NCI-H2107 treated with DMSO at 0.1 percent for 48 hours (cell line): ENCODE measurements at regions not wholly inside any gene's neighbourhood (a gene's known extent, or its start where the extent isn't known, plus 50 kb on each side); places are given as distances from the start of the nearest gene placed in this dataset.
"Not testable (repeated sequence)": the region's sequence is repeated elsewhere in the genome, so short reads cannot be mapped to it uniquely, and the experiment has no call there.

Experiments
- DNase-seq: peaks from one replicate; lab custom pipeline; 2025; ENCODE audit not compliant: unreplicated experiment; lab: John Stamatoyannopoulos, UW

DNA sequence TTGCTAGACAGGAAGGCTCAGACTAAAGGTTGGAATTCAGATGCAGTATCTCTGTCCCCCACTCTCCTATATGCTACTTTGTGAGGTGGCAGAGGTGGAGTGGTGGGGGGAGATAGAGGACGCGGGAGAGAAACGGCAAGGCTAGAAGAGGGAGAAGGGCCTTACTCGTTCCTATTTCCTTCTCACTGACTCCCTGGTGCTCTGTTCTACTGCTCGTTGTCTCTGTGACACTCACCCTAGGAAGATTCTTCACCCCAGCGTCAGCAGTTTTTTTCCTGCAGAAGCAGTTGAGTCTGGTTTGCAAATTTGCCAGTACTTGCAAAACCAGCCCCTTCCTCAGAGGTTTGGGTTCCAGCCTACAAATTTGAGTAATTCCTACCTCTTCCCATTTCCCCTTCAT lies 801.1 kb upstream of the SLC35B3 start:
- no peak for DNase-seq

- no peak for DNase-seq
Observed at GRCh38 chr6:9233686-9234085, 798.3 kb upstream of the SLC35B3 start.

- no peak for DNase-seq
Observed at GRCh38 chr6:9233226-9233625, 797.9 kb upstream of the SLC35B3 start.

DNA sequence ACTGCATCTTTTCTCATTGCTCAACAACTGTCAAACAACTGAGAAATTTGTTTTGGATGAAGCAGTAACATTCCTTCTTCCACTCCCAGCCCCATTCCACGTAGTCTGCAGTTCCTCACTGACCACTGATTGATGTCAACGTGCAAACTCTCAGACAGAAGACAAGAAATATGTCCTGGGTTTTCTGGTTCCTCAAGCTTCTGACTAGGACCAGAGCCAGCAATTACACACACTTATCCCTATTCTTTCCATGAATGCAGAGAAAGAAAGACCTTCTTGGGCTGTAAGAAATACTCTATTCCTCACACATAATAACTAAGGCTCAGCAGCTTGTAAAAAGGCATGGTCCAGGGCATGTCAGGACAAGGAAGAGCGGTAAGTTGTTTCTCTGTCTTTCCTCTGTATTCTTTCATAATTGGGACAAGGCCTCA lies 790.1 kb upstream of the SLC35B3 start:
- DNase-seq = no peak

DNA sequence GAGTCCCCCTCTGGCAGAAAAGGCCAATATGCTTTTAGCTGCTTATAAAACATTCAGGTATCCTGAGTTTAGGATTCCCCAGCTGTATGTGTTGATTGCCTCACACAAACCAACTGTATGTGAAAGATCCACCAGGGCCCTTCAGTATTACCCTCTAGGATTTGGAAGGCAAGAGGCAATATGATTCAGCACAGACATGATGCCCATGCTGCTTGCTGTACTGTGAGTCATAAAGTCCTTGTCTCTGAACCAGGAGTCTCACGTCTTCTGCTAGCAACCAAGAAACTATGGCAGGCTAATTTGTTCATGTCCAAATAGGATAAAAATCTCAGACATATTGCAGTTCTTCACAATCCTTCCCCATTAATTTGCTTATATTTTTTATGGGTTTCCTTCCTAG lies 789.2 kb upstream of the SLC35B3 start:
- DNase-seq = no peak

GRCh38 chr6:9213717-9214116 lies 778.4 kb upstream of the SLC35B3 start:
- not testable (repeated sequence) for DNase-seq

DNA sequence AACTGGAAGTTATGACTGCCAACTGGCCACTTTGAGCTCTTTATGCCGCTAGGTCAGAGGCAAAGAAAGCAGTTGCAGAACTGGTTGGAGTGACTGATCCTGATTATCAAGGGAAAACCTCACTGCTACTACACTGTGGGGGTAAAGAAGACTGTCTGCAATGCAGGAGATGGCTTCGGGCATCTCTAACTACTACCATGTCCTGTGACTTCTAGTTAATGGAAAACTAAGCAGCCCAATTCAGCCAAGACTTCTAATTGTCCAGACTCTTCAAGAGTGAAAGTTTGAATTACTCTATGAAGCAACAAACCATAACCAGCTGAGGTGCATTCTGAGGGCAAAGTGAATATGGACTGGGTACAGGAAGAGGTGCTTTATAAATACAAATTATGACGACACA lies 773.6 kb upstream of the SLC35B3 start:
- no peak for DNase-seq

DNA sequence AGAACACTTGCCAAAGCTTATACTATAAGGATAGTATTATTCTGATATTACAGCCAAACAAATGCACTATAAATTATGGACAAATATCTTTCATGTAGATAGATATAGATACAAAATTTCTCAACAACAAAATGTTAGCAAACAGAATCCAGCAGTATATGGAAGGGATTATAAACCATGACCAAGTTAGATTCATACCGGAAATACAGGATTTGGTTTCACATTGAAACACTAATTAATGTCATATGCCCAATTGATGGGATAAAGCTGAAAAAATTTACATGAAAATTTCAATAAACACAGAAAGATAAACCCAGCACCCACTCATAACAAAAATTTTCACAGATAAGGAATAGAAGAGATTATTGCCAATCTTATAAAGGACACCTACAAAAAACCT lies 770.3 kb upstream of the SLC35B3 start:
- no peak for DNase-seq

GRCh38 chr6:9204171-9204570 lies 768.8 kb upstream of the SLC35B3 start:
- no peak for DNase-seq

DNA sequence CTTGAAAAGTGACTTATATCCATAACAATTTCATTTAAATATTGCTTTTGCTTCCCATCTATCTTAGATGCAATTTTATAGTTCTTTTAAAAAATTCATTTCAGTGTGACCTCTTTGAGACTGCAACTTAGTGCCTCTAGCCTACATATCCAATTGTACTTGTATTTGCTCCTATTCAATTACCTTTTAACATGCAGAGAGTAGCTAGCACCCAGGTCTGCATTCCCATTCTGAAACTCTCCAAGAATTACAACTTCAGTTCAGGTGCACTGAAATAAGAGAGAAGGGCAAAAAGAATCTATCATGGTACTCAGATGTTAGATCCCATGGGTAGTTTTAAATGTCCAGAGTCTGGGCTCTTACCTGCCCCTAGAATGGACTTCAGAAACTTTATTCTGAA lies 765.4 kb upstream of the SLC35B3 start:
- DNase-seq = no peak

- DNase-seq = no peak
Observed at GRCh38 chr6:9197726-9198125, 762.4 kb upstream of the SLC35B3 start.

DNA sequence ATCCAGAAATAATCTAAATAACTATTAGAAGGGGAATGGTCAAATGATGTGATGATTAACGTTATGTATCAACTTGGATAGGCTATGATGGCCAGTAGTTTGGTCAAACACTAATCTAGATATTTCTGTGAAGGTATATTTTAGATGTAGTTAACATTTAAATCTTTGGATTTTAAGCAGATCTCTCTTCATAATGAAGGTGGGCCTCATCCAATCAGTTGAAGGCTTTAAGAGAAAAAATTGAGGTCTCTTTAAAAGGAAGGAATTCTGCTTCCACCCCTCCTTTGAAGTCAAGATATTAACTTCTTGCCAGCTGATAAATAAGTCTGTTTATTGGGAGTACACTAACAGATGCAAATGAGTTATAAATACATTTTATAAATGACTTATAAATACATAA lies 760.0 kb upstream of the SLC35B3 start:
- no peak for DNase-seq

- no peak for DNase-seq
Observed at GRCh38 chr6:9192405-9192909, 757.1 kb upstream of the SLC35B3 start.

DNA sequence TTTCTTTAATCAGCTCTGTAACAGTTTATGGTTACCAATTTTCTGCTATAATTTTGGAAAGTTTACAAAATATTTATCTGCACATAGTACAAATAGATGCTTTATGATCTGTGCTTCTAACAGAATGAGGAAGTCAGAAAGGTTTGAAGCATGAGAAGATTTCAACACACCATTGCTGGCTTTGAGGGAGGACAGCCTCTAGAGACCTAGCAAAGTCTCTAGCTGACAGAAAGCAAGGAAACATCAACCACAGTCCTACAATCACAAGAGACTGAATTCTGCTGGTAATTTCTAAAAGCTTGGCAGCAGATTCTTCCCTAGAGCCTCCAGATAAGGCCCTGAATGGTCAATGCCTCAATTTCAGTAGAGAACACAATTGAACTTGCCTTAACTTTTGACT lies 750.8 kb upstream of the SLC35B3 start:
- DNase-seq = no peak

- no peak for DNase-seq
Observed at GRCh38 chr6:9178071-9178470, 742.7 kb upstream of the SLC35B3 start.

DNA sequence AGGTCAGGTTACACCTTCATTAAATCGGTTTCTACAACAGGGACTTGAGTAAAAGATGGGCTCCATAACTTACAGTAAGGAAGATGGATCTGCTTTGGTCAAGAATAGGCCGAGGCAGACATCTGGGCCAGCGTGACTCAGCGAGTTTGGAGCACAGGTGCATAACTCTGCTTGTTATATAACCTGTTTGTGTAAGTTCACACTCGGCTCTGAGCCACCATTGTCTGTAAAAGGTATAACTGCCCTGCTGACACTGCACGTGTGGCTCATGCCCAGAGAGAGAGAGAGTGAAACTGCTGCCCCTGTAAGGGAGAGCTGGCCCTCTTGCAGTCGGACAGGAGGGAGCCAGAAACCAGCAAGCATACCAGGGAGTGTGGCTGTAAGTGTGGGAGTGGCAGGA lies 737.9 kb upstream of the SLC35B3 start:
- no peak for DNase-seq

DNA sequence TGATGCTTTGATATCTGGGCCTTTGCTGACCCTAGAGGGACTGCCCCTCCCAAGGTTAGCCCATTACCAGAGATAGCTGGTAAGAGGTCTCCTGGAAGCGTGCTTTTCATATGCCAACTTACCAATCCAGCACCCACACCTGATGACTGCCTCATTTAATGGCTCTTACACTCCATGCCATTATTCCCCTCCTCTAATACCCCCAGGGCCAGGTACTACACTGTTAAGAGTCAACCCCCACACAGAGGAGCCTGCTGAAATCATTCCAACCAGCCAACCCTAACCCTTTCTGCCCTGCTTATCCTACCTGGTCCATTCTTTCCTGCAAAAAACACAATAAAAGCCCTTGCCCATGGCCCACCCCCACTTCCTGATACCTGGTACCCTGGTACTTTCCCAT lies 736.8 kb upstream of the SLC35B3 start:
- no peak for DNase-seq

GRCh38 chr6:9168669-9169068 lies 733.3 kb upstream of the SLC35B3 start:
- DNase-seq = no peak

DNA sequence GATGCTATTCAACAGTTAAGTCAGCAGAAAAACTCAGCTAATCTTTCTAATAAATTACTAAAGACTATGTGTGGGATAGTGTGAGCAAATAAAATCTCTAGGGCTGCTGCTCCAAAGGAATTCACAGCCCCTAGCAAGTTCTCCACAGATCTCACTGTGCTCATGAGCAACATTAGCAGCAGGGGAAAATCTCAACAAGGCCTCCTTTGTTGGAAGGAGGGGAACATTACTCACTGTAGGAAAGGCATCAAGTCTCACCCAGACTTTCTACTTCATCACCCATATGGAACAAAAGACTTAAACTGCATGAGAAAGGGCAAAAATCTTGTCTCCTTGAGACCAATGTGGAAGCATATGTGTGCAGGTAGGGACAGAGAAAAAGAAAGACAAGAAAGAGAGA lies 726.4 kb upstream of the SLC35B3 start:
- DNase-seq = no peak

- DNase-seq = no peak
Observed at GRCh38 chr6:9159051-9159450, 723.7 kb upstream of the SLC35B3 start.

DNA sequence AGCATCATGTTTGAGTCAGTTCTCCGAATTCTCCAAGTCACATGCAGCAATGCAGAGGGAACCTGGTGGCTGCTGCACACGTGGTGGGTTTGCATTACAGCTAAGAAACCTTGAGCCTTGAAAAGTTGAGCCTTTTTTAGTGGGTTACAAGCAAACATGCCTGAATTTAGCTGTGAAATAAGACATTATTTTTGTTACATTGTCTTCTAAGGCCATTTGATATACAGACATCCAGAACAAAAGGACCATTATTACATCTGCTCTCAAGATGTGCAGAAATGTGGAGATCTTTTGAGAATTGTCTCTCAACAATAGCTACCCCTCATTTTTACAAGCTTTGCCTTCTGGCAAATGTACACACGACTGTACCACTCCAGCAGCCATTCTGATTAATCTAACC lies 720.5 kb upstream of the SLC35B3 start:
- no peak for DNase-seq

- DNase-seq = no peak
Observed at GRCh38 chr6:9143140-9143539, 707.8 kb upstream of the SLC35B3 start.

- DNase-seq = peak; percentile 27
Observed at GRCh38 chr6:9140951-9141460, 705.7 kb upstream of the SLC35B3 start.

DNA sequence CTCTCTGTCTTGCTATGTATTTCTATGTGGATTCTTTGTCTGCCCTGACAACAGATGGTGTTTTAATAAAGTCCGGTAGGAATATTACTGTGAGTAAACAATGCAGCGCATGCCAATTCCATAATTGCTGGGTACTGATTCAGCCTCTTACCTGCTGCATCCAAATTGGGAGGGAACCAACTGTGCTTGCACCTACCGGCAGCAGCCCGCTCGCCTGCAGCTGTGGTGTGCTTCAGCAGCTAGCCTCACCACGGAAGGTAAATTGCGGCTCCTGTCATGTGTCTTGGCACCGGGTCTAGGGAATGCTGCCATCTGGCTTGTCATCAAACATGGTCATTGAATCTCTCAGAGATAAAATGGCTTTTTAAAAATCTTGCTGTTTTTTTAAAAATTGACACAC lies 704.8 kb upstream of the SLC35B3 start:
- DNase-seq = peak; percentile 88
